Sigmoid colon (tissue), 3 donors: ENCODE measurements at regions not wholly inside any gene's neighbourhood (a gene's known extent, or its start where the extent isn't known, plus 50 kb on each side); places are given as distances from the start of the nearest gene placed in this dataset.

Experiments used
- POLR2A ChIP-seq, 2 donors: fragments of 450-650 bp; IDR thresholded peaks; one replicate each; pipeline ENCODE4 v1.6.1; 2016; ENCODE audit warnings: antibody characterized with exemption in 2 of 2, mild to moderate bottlenecking in 2 of 2, moderate library complexity in 2 of 2
- TF ChIP-seq, protein P1 (sequence below), 4 experiments: fragments of 450-650 bp in 3 of 4; fragments of 200-600 bp in 1 of 4; IDR thresholded peaks; one replicate each; pipeline ENCODE4 v1.5.1; 2016 to 2019; ENCODE audit warnings: antibody characterized with exemption in 4 of 4, mild to moderate bottlenecking in 3 of 4, moderate library complexity in 2 of 4

- TF ChIP-seq POLR2A (IDR thresholded peaks at IDR 0.05) = no peak
- TF ChIP-seq, protein P1, sequence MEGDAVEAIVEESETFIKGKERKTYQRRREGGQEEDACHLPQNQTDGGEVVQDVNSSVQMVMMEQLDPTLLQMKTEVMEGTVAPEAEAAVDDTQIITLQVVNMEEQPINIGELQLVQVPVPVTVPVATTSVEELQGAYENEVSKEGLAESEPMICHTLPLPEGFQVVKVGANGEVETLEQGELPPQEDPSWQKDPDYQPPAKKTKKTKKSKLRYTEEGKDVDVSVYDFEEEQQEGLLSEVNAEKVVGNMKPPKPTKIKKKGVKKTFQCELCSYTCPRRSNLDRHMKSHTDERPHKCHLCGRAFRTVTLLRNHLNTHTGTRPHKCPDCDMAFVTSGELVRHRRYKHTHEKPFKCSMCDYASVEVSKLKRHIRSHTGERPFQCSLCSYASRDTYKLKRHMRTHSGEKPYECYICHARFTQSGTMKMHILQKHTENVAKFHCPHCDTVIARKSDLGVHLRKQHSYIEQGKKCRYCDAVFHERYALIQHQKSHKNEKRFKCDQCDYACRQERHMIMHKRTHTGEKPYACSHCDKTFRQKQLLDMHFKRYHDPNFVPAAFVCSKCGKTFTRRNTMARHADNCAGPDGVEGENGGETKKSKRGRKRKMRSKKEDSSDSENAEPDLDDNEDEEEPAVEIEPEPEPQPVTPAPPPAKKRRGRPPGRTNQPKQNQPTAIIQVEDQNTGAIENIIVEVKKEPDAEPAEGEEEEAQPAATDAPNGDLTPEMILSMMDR (IDR thresholded peaks at IDR 0.05) = no peak
These were observed 68.8 kb upstream of the GCSH start for GRCh38 chr16:81164958-81165357.
